H1 (cell line): ENCODE measurements at regions not wholly inside any gene's neighbourhood (a gene's known extent, or its start where the extent isn't known, plus 50 kb on each side); places are given as distances from the start of the nearest gene placed in this dataset.

Experiments used
- CTCF ChIA-PET: fragments of 300-600 bp; sonication (Branson Sonifier 250); formaldehyde crosslinking; loops from one replicate; lab custom pipeline; 2021; ENCODE audit not compliant: partially characterized antibody; lab: Charles Lee
- POLR2A ChIA-PET: fragments of 300-600 bp; sonication (Branson Sonifier 250); formaldehyde crosslinking; loops from one replicate; lab custom pipeline; 2021; ENCODE audit warnings: inconsistent platforms; ENCODE audit not compliant: partially characterized antibody; lab: Charles Lee
- DNase-seq, 2 experiments: peaks; one replicate each; pipeline versions ENCODE4 v3.0.0 to v3.0.0-alpha.2; 2010 to 2022; ENCODE audit warnings: low spot score in 2 of 2, low read depth in 1 of 2, mixed read lengths in 1 of 2
- FAIRE-seq: peaks from 2 replicates; lab custom pipeline; 2011; peaks lifted over from hg19 to GRCh38; lab: Jason Lieb, UNC
- H2AFZ ChIP-seq: 2 replicates; pipeline ENCODE4 v1.8.1; 2012; ENCODE audit warnings: low read length, inconsistent platforms
- H2AK5ac ChIP-seq: 2 replicates; pipeline ENCODE4 v1.6.1; 2013; ENCODE audit warnings: low read depth, low read length
- H2BK120ac ChIP-seq: replicated peaks from 2 replicates; pipeline ENCODE3; 2013; ENCODE audit warnings: low read depth, low read length, inconsistent platforms
- H2BK12ac ChIP-seq: 2 replicates; pipeline ENCODE4 v1.6.1; 2013; ENCODE audit warnings: low read depth, low read length
- H2BK15ac ChIP-seq: 2 replicates; pipeline ENCODE4 v1.6.1; 2013; ENCODE audit warnings: low read length
- H2BK20ac ChIP-seq: 2 replicates; pipeline ENCODE4 v1.6.1; 2013; ENCODE audit warnings: low read length
- H2BK5ac ChIP-seq: 2 replicates; pipeline ENCODE4 v1.6.1; 2013; ENCODE audit warnings: low read depth, low read length
- H3K14ac ChIP-seq: 2 replicates; pipeline ENCODE4 v1.6.1; 2013; ENCODE audit warnings: inconsistent platforms; ENCODE audit not compliant: insufficient read length
- H3K18ac ChIP-seq: 2 replicates; pipeline ENCODE4 v1.6.1; 2013; ENCODE audit warnings: low read length; ENCODE audit errors: extremely low read depth
- H3K23ac ChIP-seq: 2 replicates; pipeline ENCODE4 v1.6.1; 2013; ENCODE audit warnings: inconsistent platforms; ENCODE audit not compliant: insufficient read length
- H3K23me2 ChIP-seq: 2 replicates; pipeline ENCODE4 v1.6.1; 2013; ENCODE audit warnings: low read depth, low read length
- H3K27ac ChIP-seq: 2 replicates; pipeline ENCODE4 v1.6.1; 2011; ENCODE audit warnings: low read depth, low read length, inconsistent platforms
- H3K27me3 ChIP-seq, 4 experiments: replicated peaks in 1 of 4; 1 replicate in 1 of 4; 2 replicates in 3 of 4; pipeline versions ENCODE4 v1.6.1 to v1.8.1; 2011 to 2013; ENCODE audit warnings: low read length in 3 of 4, mild to moderate bottlenecking in 3 of 4, inconsistent platforms in 2 of 4, mixed read lengths in 2 of 4, moderate library complexity in 1 of 4; ENCODE audit not compliant: control insufficient read depth in 3 of 4, insufficient read depth in 3 of 4; ENCODE audit errors: extremely low read depth in 1 of 4
- H3K36me3 ChIP-seq, 4 experiments: 2 replicates each; pipeline versions ENCODE4 v1.6.1 to v1.8.1; 2011 to 2013; ENCODE audit warnings: mild to moderate bottlenecking in 4 of 4, low read length in 3 of 4, moderate library complexity in 2 of 4, control low read depth in 1 of 4, inconsistent platforms in 1 of 4; ENCODE audit not compliant: insufficient read depth in 4 of 4, control insufficient read depth in 2 of 4
- H3K4ac ChIP-seq: replicated peaks from 2 replicates; pipeline ENCODE3; 2013; ENCODE audit warnings: low read length, low read depth, mixed read lengths, inconsistent platforms; ENCODE audit not compliant: insufficient read length
- H3K4me1 ChIP-seq, 4 experiments: replicated peaks in 1 of 4; 1 replicate in 1 of 4; 2 replicates in 3 of 4; pipeline versions ENCODE4 v1.6.1 to v1.8.1; 2011 to 2013; ENCODE audit warnings: low read length in 3 of 4, inconsistent platforms in 2 of 4, mixed read lengths in 1 of 4; ENCODE audit not compliant: insufficient read depth in 4 of 4, control insufficient read depth in 3 of 4
- H3K4me2 ChIP-seq, 2 experiments: 2 replicates each; pipeline versions ENCODE4 v1.6.1 to v1.8.1; 2011 to 2013; ENCODE audit warnings: low read depth in 2 of 2, low read length in 2 of 2, control low read depth in 1 of 2, inconsistent platforms in 1 of 2, mild to moderate bottlenecking in 1 of 2; ENCODE audit not compliant: insufficient read depth in 1 of 2
- H3K4me3 ChIP-seq, 4 experiments: fragments of 200-600, 300-600 bp in 1 of 4; sonication (generic), shearing (Covaris generic), sonication (Bioruptor Twin) in 1 of 4; 2 replicates each; pipeline versions ENCODE4 v1.5.1 to v1.8.1; 2011 to 2016; ENCODE audit warnings: low read length in 4 of 4, low read depth in 3 of 4, control low read depth in 2 of 4, inconsistent platforms in 2 of 4, mild to moderate bottlenecking in 2 of 4, mixed read lengths in 1 of 4, moderate library complexity in 1 of 4; ENCODE audit not compliant: insufficient read depth in 2 of 4; ENCODE audit errors: extremely low read depth in 1 of 4
- H3K56ac ChIP-seq: replicated peaks from 2 replicates; pipeline ENCODE3; 2013; ENCODE audit warnings: low read depth, mild to moderate bottlenecking, mixed read lengths, low read length, inconsistent platforms; ENCODE audit not compliant: insufficient read length
- H3K79me1 ChIP-seq: 2 replicates; pipeline ENCODE4 v1.6.1; 2013; ENCODE audit warnings: low read depth, low read length, control low read depth
- H3K79me2 ChIP-seq, 2 experiments: 2 replicates each; pipeline versions ENCODE4 v1.6.1 to v1.8.1; 2012 to 2013; ENCODE audit warnings: low read length in 2 of 2, mild to moderate bottlenecking in 2 of 2, inconsistent platforms in 1 of 2; ENCODE audit not compliant: insufficient read depth in 2 of 2, control insufficient read depth in 1 of 2
- H3K9ac ChIP-seq, 4 experiments: replicated peaks in 1 of 4; 1 replicate in 1 of 4; 2 replicates in 3 of 4; pipeline versions ENCODE4 v1.6.1 to v1.8.1; 2011 to 2013; ENCODE audit warnings: low read depth in 3 of 4, low read length in 3 of 4, control low read depth in 2 of 4, mild to moderate bottlenecking in 2 of 4, moderate library complexity in 2 of 4, inconsistent platforms in 1 of 4; ENCODE audit errors: extremely low read depth in 1 of 4
- H3K9me3 ChIP-seq, 2 experiments: 2 replicates each; pipeline versions ENCODE4 v1.6.1 to v1.8.1; 2012 to 2013; ENCODE audit warnings: mild to moderate bottlenecking in 2 of 2, moderate library complexity in 2 of 2, control low read depth in 1 of 2, inconsistent platforms in 1 of 2, low read depth in 1 of 2, low read length in 1 of 2, mixed read lengths in 1 of 2; ENCODE audit not compliant: insufficient read depth in 2 of 2
- H4K20me1 ChIP-seq, 2 experiments: replicated peaks in 1 of 2; 2 replicates each; pipeline versions ENCODE3 to v1.8.1; 2011 to 2013; ENCODE audit warnings: inconsistent platforms in 2 of 2, low read length in 2 of 2, mild to moderate bottlenecking in 1 of 2; ENCODE audit not compliant: insufficient read depth in 2 of 2, control insufficient read depth in 1 of 2
- H4K5ac ChIP-seq: 2 replicates; pipeline ENCODE4 v1.6.1; 2013; ENCODE audit warnings: low read length, low read depth, mixed read lengths, inconsistent platforms; ENCODE audit not compliant: insufficient read length
- H4K8ac ChIP-seq: 2 replicates; pipeline ENCODE4 v1.8.0; 2013; ENCODE audit warnings: mild to moderate bottlenecking, moderate library complexity, low read length, inconsistent platforms; ENCODE audit not compliant: insufficient read depth; ENCODE audit errors: extremely low read depth
- H4K91ac ChIP-seq: replicated peaks from 2 replicates; pipeline ENCODE3; 2013; ENCODE audit warnings: low read length, mixed read lengths, inconsistent platforms; ENCODE audit not compliant: insufficient read length
- CEBPB ChIP-seq: IDR thresholded peaks from 2 replicates; pipeline ENCODE4 v1.6.1; 2012; ENCODE audit warnings: low read depth, low read length
- CTBP2 ChIP-seq: IDR thresholded peaks from 2 replicates; pipeline ENCODE4 v1.7.0; 2011; ENCODE audit warnings: borderline replicate concordance, mild to moderate bottlenecking, moderate library complexity, mixed read lengths, low read length; ENCODE audit not compliant: insufficient read depth, insufficient read length
- KDM4A ChIP-seq: IDR thresholded peaks from one replicate; pipeline ENCODE4 v1.7.1; 2012; ENCODE audit warnings: low read depth, mild to moderate bottlenecking, moderate library complexity, low read length, inconsistent platforms; ENCODE audit not compliant: severe bottlenecking
- SIRT6 ChIP-seq: IDR thresholded peaks from one replicate; pipeline ENCODE4 v1.7.1; 2012; ENCODE audit warnings: low read length, inconsistent platforms
- WGBS, 2 experiments: shearing (Covaris generic) in 1 of 2; methylation state at CpG; one replicate each; pipeline versions ENCODE4 v1.1.6 to v1.1.7; 2013 to 2015; ENCODE audit warnings: low lambda C conversion rate in 2 of 2, mixed read lengths in 2 of 2, inconsistent platforms in 1 of 2, low coverage in 1 of 2, missing lambda C conversion rate in 1 of 2; ENCODE audit not compliant: insufficient replicate concordance in 2 of 2, insufficient coverage in 1 of 2, insufficient read length in 1 of 2; ENCODE audit errors: extremely low coverage in 1 of 2, missing lambda C conversion rate in 1 of 2; 5-methylcytosine and 5-hydroxymethylcytosine counted together

GRCh38 chr2:128727404-128727803 is 408.7 kb upstream of the HS6ST1 start:
- H3K27ac ChIP-seq = no peak overlapping the region
- H3K4ac ChIP-seq = no peak overlapping the region
- ChIA-PET CTCF (interaction anchor here (0.7 to 3.9 kb wide), 7 partner anchors 9 to 549 kb away, joined by 3 to 23 read pairs (median 3); no protein-coding TSS in a partner anchor), POLR2A (interaction anchor here (0.8 to 1.1 kb wide), 2 partner anchors 8 to 88 kb away, joined by 4 to 5 read pairs; no protein-coding TSS in a partner anchor)
- DNase-seq = no peak
- H2AK5ac ChIP-seq = no peak overlapping the region
- no peaks in the 10 kb centered on the region for H4K20me1 ChIP-seq
- H2BK20ac ChIP-seq = no peak overlapping the region
- no peak overlapping the region for H2BK15ac ChIP-seq
- no peaks in the 10 kb centered on the region for H3K79me2 ChIP-seq
- no peak overlapping the region for H2BK5ac ChIP-seq
- H3K18ac ChIP-seq = no peak overlapping the region
- H3K9ac ChIP-seq = no peak overlapping the region
- H2BK120ac ChIP-seq = no peak overlapping the region
- no peak overlapping the region for H2BK12ac ChIP-seq
- FAIRE-seq = no peak
- peaks cover 0 to 3% of the 10 kb centered on the region in 2 experiments; a peak in 1 of 4 replicates for H3K9me3 ChIP-seq
- no peaks in the 10 kb centered on the region for H3K23me2 ChIP-seq
- WGBS, 2 experiments = 93% methylated on average over 2 of the region's 2 CpGs; no CpG with 5 or more reads in 1 of the 2 experiments
- H3K79me1 ChIP-seq = no peaks in the 10 kb centered on the region
- H3K27me3 ChIP-seq = no peaks in the 10 kb centered on the region
- no peak overlapping the region for H3K56ac ChIP-seq
- H3K4me3 ChIP-seq = no peak overlapping the region
- H4K5ac ChIP-seq = no peak overlapping the region
- no peak overlapping the region for H4K91ac ChIP-seq
- no peaks in the 10 kb centered on the region for H3K36me3 ChIP-seq
- H4K8ac ChIP-seq = no peak overlapping the region; the same call in 1 of the 2 replicates
- H3K23ac ChIP-seq = no peak overlapping the region
- H3K4me1 ChIP-seq = no peaks in the 10 kb centered on the region; a peak in 1 of 7 replicates
- H3K4me2 ChIP-seq = no peak overlapping the region
- TF ChIP-seq KDM4A = no peak
- no peak for TF ChIP-seq SIRT6
- no peak for TF ChIP-seq CTBP2
- TF ChIP-seq CEBPB = no peak
- H2AFZ ChIP-seq = no peak overlapping the region
- no peak overlapping the region for H3K14ac ChIP-seq
